ENCODE measurements at regions not wholly inside any gene's neighbourhood (a gene's known extent, or its start where the extent isn't known, plus 50 kb on each side); places are given as distances from the start of the nearest gene placed in this dataset.
A peak's percentile ranks its signal among the peaks of the same experiment; 100 is the strongest.

DNA sequence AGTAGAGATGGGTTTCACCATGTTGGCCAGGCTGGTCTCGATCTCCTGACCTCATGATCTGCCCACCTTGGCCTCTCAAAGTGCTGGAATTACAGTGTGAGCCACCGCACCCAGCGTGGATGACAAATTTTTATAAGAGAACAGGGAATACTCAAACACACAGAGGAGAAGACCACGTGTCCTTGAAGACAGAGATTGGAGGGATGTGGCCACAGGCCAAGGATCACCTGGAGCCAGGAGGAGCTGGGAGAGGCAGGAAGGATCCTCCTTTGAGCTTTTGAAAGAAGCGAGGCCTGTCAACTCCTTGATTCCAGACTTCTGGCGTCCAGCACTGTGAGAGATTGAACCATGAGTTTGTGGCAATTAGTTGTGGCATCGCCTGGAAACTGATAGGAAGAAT lies 1049.5 kb downstream of the TBC1D22A start:
- ATAC-seq (no peak), DNase-seq (no peak)
- Mint-ChIP-seq H3K36me3 (no peaks in the 10 kb centered on the region), H3K4me1 (peaks cover under 1 to 6% of the 10 kb centered on the region in 2 donors), H3K4me3 (no peak overlapping the region), H3K9me3 (peaks cover 3 to 7% of the 10 kb centered on the region in 2 donors), H3K27me3 (ENCODE audit: low read depth in 2 of 2) (peaks cover 15 to 18% of the 10 kb centered on the region in 2 donors), H3K27ac (no peak overlapping the region)
- Histone ChIP-seq H3K4me1 (ENCODE audit: control insufficient read depth, insufficient read depth, low read length) (no peaks in the 10 kb centered on the region), H3K4me3 (ENCODE audit: low read length) (no peak overlapping the region), H3K9me3 (ENCODE audit: control insufficient read depth, insufficient read depth, low read length) (no peaks in the 10 kb centered on the region), H3K36me3 (ENCODE audit: control insufficient read depth, insufficient read depth, low read length) (no peaks in the 10 kb centered on the region), H3K27me3 (ENCODE audit: control insufficient read depth, insufficient read depth, low read length) (no peaks in the 10 kb centered on the region), H3K27ac (ENCODE audit: low read length) (no peak overlapping the region)
- intact Hi-C loops (cut with micrococcal nuclease): no loop called here
- WGBS (ENCODE audit: insufficient coverage): 90% methylated on average over 7 of the region's 7 CpGs
- TF ChIP-seq, protein P1, sequence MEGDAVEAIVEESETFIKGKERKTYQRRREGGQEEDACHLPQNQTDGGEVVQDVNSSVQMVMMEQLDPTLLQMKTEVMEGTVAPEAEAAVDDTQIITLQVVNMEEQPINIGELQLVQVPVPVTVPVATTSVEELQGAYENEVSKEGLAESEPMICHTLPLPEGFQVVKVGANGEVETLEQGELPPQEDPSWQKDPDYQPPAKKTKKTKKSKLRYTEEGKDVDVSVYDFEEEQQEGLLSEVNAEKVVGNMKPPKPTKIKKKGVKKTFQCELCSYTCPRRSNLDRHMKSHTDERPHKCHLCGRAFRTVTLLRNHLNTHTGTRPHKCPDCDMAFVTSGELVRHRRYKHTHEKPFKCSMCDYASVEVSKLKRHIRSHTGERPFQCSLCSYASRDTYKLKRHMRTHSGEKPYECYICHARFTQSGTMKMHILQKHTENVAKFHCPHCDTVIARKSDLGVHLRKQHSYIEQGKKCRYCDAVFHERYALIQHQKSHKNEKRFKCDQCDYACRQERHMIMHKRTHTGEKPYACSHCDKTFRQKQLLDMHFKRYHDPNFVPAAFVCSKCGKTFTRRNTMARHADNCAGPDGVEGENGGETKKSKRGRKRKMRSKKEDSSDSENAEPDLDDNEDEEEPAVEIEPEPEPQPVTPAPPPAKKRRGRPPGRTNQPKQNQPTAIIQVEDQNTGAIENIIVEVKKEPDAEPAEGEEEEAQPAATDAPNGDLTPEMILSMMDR (IDR thresholded peaks at IDR 0.05): no peak

DNA sequence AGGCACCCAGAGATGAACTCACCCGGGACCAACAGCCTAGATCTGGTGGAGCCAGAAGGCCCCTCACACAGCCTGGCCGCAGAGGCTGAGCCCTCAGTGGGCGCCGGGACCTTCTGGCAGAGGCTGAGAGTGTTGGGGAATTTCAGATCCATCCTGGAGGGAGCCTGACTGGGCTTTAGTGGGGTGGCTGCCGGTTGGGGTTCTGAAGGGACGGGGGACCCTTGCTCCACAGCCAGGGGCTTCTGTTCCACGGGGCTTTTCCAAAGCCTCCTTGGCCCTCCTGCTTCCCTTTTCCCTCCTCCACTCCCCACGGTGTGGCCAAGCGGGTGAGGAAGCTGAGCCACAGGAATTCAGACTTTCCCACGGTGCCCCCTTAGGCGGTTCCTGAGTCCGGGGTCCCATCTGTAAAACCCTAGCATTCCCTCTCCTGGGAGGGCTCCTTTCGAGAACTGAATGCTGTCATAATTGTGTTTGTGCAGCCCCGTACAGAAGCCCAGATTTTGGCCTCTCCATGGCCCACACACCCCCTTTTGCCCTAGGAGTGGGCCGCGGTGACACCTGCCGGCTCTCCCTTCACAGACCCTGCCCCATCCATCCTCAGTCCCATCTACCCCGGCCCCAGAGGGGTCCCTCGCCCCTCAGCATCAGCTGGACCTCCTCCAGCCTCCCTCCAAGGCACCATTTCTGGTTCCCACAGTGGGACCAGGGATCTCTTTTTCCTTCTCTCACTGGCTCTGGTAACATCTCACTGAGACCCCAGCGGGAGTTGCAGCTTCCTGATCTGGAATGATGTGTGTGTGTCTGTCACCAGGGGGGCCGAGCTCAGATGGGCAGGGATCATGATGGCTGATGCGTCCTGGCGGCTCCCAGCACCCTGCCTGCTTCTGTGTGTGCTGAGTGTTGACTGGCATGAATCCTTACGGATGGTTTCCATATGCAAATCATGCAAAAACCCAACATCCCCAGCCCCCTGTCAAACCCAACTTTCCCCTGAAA lies 1048.4 kb downstream of the TBC1D22A start:
- no peak overlapping the region for H3K4me3 Mint-ChIP-seq

DNA sequence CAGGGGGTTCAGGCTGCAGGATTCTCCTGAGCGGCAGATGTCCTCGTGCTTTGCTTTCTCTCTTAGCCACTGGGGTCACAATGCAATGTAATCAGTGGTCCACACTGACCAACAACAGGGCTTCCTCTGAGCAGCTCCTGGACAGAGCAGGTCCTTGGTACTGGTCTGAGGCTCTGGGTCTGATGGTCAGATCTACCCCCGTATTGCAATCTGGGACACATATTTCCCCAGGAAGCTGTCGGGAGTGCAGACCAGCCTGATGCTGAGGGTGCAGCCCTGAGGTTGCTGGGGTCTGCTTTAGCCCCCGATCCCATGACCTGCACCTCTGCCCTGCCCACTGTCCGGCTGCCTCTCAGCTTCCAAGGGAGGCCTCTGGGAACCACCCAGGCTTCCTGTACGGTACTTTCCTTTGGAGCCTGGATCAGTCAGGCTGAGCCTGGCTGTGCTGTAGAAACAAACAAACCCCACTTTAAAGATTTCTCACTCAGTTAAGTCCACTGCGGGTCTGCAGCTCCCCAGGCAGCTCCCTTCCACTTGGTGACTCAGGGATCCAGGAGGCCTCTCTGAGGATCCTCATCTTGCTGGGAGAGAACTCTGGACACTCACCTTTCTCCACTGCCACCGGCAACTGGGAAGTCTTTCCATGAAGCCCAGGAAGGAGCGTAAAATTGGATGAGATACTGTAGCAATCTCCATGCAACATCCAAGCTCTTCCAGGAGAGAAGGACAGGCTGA lies 1046.6 kb downstream of the TBC1D22A start:
- Mint-ChIP-seq H3K27me3 (ENCODE audit: low read depth in 2 of 2) (peaks cover 13 to 15% of the 10 kb centered on the region in 2 donors), H3K4me3 (no peak overlapping the region), H3K27ac (peak overlapping the region in 1 of 2 donors; percentile 79), H3K4me1 (peaks cover 0 to 6% of the 10 kb centered on the region in 2 donors), H3K36me3 (no peaks in the 10 kb centered on the region), H3K9me3 (peaks cover 0 to 4% of the 10 kb centered on the region in 2 donors)
- intact Hi-C loops (cut with micrococcal nuclease): no loop called here
- H3K36me3 ChIP-seq (ENCODE audit: control insufficient read depth, insufficient read depth, low read length): no peaks in the 10 kb centered on the region
- DNase-seq: no peak
- no peaks in the 10 kb centered on the region for H3K27me3 ChIP-seq (ENCODE audit: control insufficient read depth, insufficient read depth, low read length)
- 92% methylated on average over 10 of the region's 10 CpGs for WGBS (ENCODE audit: insufficient coverage)
- H3K9me3 ChIP-seq (ENCODE audit: control insufficient read depth, insufficient read depth, low read length): no peaks in the 10 kb centered on the region
- ATAC-seq: no peak
- TF ChIP-seq, protein P1 (IDR thresholded peaks at IDR 0.05): no peak
- H3K4me1 ChIP-seq (ENCODE audit: control insufficient read depth, insufficient read depth, low read length): no peaks in the 10 kb centered on the region
- no peak overlapping the region for H3K27ac ChIP-seq (ENCODE audit: low read length)
- no peak overlapping the region for H3K4me3 ChIP-seq (ENCODE audit: low read length)

More for the DNA sequence above, 1048.4 kb downstream of the TBC1D22A start:
- TF ChIP-seq, protein P1 (IDR thresholded peaks at IDR 0.05): no peak
- H3K9me3 Mint-ChIP-seq: peaks cover 0 to 4% of the 10 kb centered on the region in 2 donors
- no peaks in the 10 kb centered on the region for H3K36me3 Mint-ChIP-seq
- Histone ChIP-seq H3K4me1 (ENCODE audit: control insufficient read depth, insufficient read depth, low read length) (no peaks in the 10 kb centered on the region), H3K9me3 (ENCODE audit: control insufficient read depth, insufficient read depth, low read length) (no peaks in the 10 kb centered on the region), H3K36me3 (ENCODE audit: control insufficient read depth, insufficient read depth, low read length) (no peaks in the 10 kb centered on the region), H3K27ac (ENCODE audit: low read length) (no peak overlapping the region), H3K27me3 (ENCODE audit: control insufficient read depth, insufficient read depth, low read length) (no peaks in the 10 kb centered on the region), H3K4me3 (ENCODE audit: low read length) (no peak overlapping the region)
- no peak overlapping the region for H3K27ac Mint-ChIP-seq
- ATAC-seq: no peak
- peaks cover 0 to 6% of the 10 kb centered on the region in 2 donors for H3K4me1 Mint-ChIP-seq
- intact Hi-C loops (cut with micrococcal nuclease): no loop called here
- peaks cover 13 to 14% of the 10 kb centered on the region in 2 donors for H3K27me3 Mint-ChIP-seq (ENCODE audit: low read depth in 2 of 2)
- DNase-seq: no peak
- 70% methylated on average over 24 of the region's 24 CpGs for WGBS (ENCODE audit: insufficient coverage)
